Esophagus muscularis mucosa (tissue), 4 donors: ENCODE measurements at regions not wholly inside any gene's neighbourhood (a gene's known extent, or its start where the extent isn't known, plus 50 kb on each side); places are given as distances from the start of the nearest gene placed in this dataset.

Experiments
- DNase-seq: peaks from one replicate; pipeline ENCODE4 v3.0.0-alpha.2; 2017; ENCODE audit errors: extremely low spot score
- H3K27ac ChIP-seq, 4 donors: fragments of 200-600 bp; sonication (generic); replicated peaks in 1 of 4; 1 replicate in 3 of 4; 2 replicates in 1 of 4; pipeline ENCODE4 v1.5.1; 2016 to 2019; ENCODE audit warnings: mild to moderate bottlenecking in 1 of 4
- H3K27me3 ChIP-seq, 4 donors: fragments of 200-600 bp; sonication (generic); one replicate each; pipeline versions ENCODE4 v1.5.1 to v1.6.0; 2016 to 2019
- H3K36me3 ChIP-seq, 4 donors: fragments of 200-600 bp; sonication (generic); one replicate each; pipeline ENCODE4 v1.5.1; 2016 to 2019
- H3K4me1 ChIP-seq, 4 donors: fragments of 200-600 bp; sonication (generic); one replicate each; pipeline ENCODE4 v1.5.1; 2016 to 2019
- H3K4me3 ChIP-seq, 4 donors: fragments of 200-600 bp; sonication (generic); 1 replicate in 2 of 4; 2 replicates in 2 of 4; pipeline ENCODE4 v1.5.1; 2016 to 2019; ENCODE audit warnings: mild to moderate bottlenecking in 4 of 4, moderate library complexity in 1 of 4
- H3K9me3 ChIP-seq, 4 donors: fragments of 200-600 bp; sonication (generic); 1 replicate in 3 of 4; 2 replicates in 1 of 4; pipeline ENCODE4 v1.5.1; 2016 to 2019
- EP300 ChIP-seq: sonication (generic); formaldehyde crosslinking; IDR thresholded peaks from one replicate; pipeline ENCODE4 v1.6.1; 2017; ENCODE audit warnings: antibody characterized with exemption
- POLR2A ChIP-seq: fragments of 450-650 bp; IDR thresholded peaks from one replicate; pipeline ENCODE4 v1.6.1; 2017; ENCODE audit warnings: antibody characterized with exemption, moderate library complexity, mild to moderate bottlenecking, low read depth
- POLR2AphosphoS5 ChIP-seq, 2 donors: sonication (generic); formaldehyde crosslinking; IDR thresholded peaks; one replicate each; pipeline ENCODE4 v1.6.1; 2017; ENCODE audit warnings: antibody characterized with exemption in 2 of 2
- WGBS: methylation state at CpG from one replicate; pipeline ENCODE4 v1.1.5; 2018; 5-methylcytosine and 5-hydroxymethylcytosine counted together
- intact Hi-C: fragments of 100-400 bp; cut with DNase I; formaldehyde crosslinking; loops from one replicate; pipeline ENCODE4 v1.15.1; 2023
- TF ChIP-seq, protein P1 (sequence below), 3 experiments: fragments of 200-600 bp in 2 of 3; fragments of 450-650 bp in 1 of 3; sonication (generic) in 2 of 3; IDR thresholded peaks; one replicate each; pipeline ENCODE4 v1.5.1; 2017 to 2019; ENCODE audit warnings: antibody characterized with exemption in 3 of 3, mild to moderate bottlenecking in 2 of 3, moderate library complexity in 1 of 3

DNA sequence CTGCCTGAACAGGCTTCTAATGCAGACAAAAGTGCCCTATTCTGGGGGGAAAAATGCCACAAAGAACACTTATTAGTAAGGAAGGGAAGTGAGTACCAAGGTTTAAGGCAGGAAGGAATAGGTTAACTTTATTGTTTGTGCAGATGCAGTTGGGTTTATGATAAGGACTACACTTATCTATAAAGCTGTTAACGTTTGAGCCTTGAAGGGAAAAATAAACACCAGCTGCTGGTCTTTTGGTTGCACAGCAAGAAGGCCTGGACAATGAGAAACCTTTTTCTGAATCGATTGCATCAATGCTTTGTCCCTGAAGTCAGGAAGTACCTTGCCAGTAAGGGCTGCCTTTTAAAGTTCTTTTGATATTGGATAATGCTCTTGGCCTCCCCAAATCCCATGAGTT is 407.8 kb downstream of the ATP23 start:
- H3K4me3 ChIP-seq, result no peak overlapping the region
- H3K27me3 ChIP-seq, result no peaks in the 10 kb centered on the region
- peaks cover 0 to 8% (median 5%) of the 10 kb centered on the region in 4 donors for H3K4me1 ChIP-seq
- intact Hi-C loops, result loop anchor here (10.0 kb wide), 4 partner anchors 186 to 816 kb away; no protein-coding TSS in a partner anchor
- WGBS, result 43% methylated on average over 2 of the region's 2 CpGs
- peaks cover 0 to 13% (median 2%) of the 10 kb centered on the region in 4 donors for H3K9me3 ChIP-seq
- no peaks in the 10 kb centered on the region for H3K36me3 ChIP-seq
- no peak for DNase-seq
- no peak for TF ChIP-seq EP300
- TF ChIP-seq POLR2AphosphoS5 (IDR thresholded peaks at IDR 0.05), result no peak
- TF ChIP-seq, protein P1, sequence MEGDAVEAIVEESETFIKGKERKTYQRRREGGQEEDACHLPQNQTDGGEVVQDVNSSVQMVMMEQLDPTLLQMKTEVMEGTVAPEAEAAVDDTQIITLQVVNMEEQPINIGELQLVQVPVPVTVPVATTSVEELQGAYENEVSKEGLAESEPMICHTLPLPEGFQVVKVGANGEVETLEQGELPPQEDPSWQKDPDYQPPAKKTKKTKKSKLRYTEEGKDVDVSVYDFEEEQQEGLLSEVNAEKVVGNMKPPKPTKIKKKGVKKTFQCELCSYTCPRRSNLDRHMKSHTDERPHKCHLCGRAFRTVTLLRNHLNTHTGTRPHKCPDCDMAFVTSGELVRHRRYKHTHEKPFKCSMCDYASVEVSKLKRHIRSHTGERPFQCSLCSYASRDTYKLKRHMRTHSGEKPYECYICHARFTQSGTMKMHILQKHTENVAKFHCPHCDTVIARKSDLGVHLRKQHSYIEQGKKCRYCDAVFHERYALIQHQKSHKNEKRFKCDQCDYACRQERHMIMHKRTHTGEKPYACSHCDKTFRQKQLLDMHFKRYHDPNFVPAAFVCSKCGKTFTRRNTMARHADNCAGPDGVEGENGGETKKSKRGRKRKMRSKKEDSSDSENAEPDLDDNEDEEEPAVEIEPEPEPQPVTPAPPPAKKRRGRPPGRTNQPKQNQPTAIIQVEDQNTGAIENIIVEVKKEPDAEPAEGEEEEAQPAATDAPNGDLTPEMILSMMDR (IDR thresholded peaks at IDR 0.05), result no peak
- TF ChIP-seq POLR2A, result no peak
- H3K27ac ChIP-seq, result no peak overlapping the region

DNA sequence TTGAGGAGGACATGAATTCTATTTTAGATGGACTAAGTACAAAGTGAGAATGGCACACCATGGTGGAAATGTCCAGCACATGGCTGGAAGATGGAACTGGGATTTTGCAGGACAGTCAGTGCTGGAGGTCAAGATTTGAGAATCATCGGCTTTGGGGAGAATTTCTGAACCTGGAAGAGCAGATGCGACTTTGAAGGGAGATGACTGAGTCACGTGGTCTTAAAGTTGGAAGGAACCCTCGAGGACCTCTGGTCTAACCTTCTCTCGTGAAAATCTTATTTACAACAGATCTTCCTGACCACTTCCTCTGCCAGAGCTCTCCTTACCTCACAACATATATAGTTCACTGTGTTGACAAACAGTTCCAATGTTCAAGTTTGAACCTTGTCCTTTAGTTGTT is 415.4 kb downstream of the ATP23 start:
- TF ChIP-seq POLR2AphosphoS5 (IDR thresholded peaks at IDR 0.05) (no peak), EP300 (no peak), POLR2A (no peak)
- TF ChIP-seq, protein P1 (IDR thresholded peaks at IDR 0.05), result no peak
- DNase-seq, result no peak
- Histone ChIP-seq H3K4me1 (peaks cover 0 to 15% (median 12%) of the 10 kb centered on the region in 4 donors), H3K27me3 (no peaks in the 10 kb centered on the region), H3K4me3 (no peak overlapping the region), H3K36me3 (no peaks in the 10 kb centered on the region), H3K9me3 (no peaks in the 10 kb centered on the region), H3K27ac (no peak overlapping the region)
- 81% methylated on average over 5 of the region's 5 CpGs for WGBS
- intact Hi-C loops, result no loop called here

DNA sequence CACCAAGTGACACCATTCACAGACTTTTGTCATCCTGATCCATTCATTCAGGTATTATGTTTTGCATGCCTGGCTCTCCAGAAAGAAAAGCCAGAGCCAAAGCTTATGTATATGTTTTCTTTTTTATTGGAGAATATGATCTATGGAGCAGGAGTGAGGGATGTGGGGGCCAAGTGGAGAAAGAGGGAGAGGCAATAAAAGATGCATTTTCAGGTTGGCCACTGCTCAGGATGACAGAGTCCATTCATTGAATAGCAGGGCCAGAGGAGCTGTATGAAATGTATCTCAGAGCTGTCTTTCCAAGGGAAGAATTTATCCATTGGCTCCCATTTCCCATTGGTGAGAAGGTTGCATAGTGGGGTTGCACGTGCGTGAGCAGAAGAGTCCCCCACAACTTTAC is 416.1 kb downstream of the ATP23 start:
- H3K27ac ChIP-seq, result no peak overlapping the region
- H3K27me3 ChIP-seq, result no peaks in the 10 kb centered on the region
- H3K4me3 ChIP-seq, result no peak overlapping the region
- 100% methylated on average over 2 of the region's 2 CpGs for WGBS
- no peaks in the 10 kb centered on the region for H3K9me3 ChIP-seq
- H3K4me1 ChIP-seq, result peaks cover 0 to 15% (median 12%) of the 10 kb centered on the region in 4 donors
- intact Hi-C loops, result no loop called here
- no peak for DNase-seq
- TF ChIP-seq EP300 (no peak), POLR2A (no peak)
- no peaks in the 10 kb centered on the region for H3K36me3 ChIP-seq

DNA sequence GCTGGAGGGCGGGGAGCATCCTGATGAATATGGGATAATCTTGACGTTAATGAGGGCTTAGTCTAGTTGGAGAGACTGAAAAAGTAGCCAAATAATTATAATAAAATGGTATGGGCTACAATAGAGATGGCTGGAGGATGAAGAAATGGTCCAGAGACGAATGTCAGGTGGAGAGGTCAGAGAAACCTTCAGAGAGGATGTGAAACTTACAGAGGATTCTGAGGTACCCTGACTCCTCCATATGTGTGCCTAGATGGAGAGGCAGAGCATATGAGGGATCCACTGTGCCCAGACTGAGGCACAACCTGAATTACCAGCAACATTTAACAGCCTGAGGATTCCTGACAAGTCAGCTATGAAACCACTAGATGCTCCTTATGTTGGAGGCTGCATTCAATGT is 417.0 kb downstream of the ATP23 start:
- no peak for DNase-seq
- Histone ChIP-seq H3K4me3 (no peak overlapping the region), H3K4me1 (peaks cover 0 to 15% (median 12%) of the 10 kb centered on the region in 4 donors), H3K27me3 (no peaks in the 10 kb centered on the region), H3K36me3 (no peaks in the 10 kb centered on the region), H3K9me3 (no peaks in the 10 kb centered on the region), H3K27ac (no peak overlapping the region)
- intact Hi-C loops, result no loop called here
- 72% methylated on average over 3 of the region's 3 CpGs for WGBS
- no peak for TF ChIP-seq POLR2AphosphoS5 (IDR thresholded peaks at IDR 0.05)

DNA sequence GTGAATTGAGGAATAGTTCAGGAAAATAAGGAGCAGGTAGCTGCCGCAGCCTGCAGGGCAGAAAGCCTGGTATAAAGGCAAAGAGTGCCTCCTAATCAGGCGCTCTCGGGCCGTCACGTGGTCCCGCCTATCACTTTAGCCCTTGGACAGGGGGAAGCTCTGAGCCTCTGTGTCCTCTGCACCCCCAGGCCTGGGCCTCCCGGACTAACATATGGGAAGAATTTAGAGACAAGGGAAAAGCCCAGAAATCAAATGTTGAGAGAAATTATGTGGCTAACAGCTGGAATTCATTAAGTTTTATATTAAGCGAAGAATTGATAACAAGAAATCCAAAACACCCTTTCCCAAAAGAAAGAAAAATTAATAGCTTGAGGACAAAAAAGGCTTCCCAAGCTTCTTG is 417.7 kb downstream of the ATP23 start:
- TF ChIP-seq EP300 (no peak), POLR2AphosphoS5 (IDR thresholded peaks at IDR 0.05) (no peak), POLR2A (no peak)
- TF ChIP-seq, protein P1 (IDR thresholded peaks at IDR 0.05), result no peak
- 34% methylated on average over 8 of the region's 8 CpGs for WGBS
- no peaks in the 10 kb centered on the region for H3K27me3 ChIP-seq

DNA sequence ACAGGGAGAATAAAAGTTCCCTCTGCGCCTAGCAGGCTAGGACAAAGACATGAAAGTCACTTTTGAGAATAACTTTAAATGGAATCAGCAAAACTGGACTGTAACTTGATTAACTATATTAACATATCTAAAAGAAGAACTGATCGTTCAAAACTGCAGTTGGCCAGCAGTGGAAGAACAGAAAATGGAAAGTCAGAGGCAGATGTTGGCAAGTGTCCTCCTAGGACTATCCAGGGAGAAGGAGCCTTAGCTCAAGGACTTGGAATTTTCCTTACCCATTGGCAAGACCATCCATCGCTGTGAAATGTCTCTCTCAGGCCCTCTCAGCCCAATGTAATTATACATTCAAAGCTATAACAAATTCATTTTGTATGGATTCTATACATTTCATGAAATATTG is 419.7 kb downstream of the ATP23 start:
- TF ChIP-seq, protein P1 (IDR thresholded peaks at IDR 0.05), result no peak
- TF ChIP-seq POLR2A, result no peak
- no peak for TF ChIP-seq POLR2AphosphoS5 (IDR thresholded peaks at IDR 0.05)
- TF ChIP-seq EP300, result no peak
- intact Hi-C loops, result no loop called here
- Histone ChIP-seq H3K27me3 (no peaks in the 10 kb centered on the region), H3K27ac (no peak overlapping the region), H3K36me3 (no peaks in the 10 kb centered on the region), H3K4me3 (no peak overlapping the region), H3K4me1 (peaks cover 0 to 15% (median 12%) of the 10 kb centered on the region in 4 donors), H3K9me3 (no peaks in the 10 kb centered on the region)
- WGBS, result 75% methylated on average over 3 of the region's 3 CpGs
- no peak for DNase-seq

More for the DNA sequence above, 417.7 kb downstream of the ATP23 start:
- H3K36me3 ChIP-seq, result no peaks in the 10 kb centered on the region
- intact Hi-C loops, result no loop called here
- no peak overlapping the region for H3K4me3 ChIP-seq
- H3K9me3 ChIP-seq, result no peaks in the 10 kb centered on the region
- no peak overlapping the region for H3K27ac ChIP-seq
- peaks cover 0 to 15% (median 12%) of the 10 kb centered on the region in 4 donors for H3K4me1 ChIP-seq
- no peak for DNase-seq
